Neutrophil (primary cell): ENCODE measurements at regions not wholly inside any gene's neighbourhood (a gene's known extent, or its start where the extent isn't known, plus 50 kb on each side); places are given as distances from the start of the nearest gene placed in this dataset.

ENCODE experiments used
- H3K27ac ChIP-seq: fragments of 200-600 bp; sonication (generic); 2 replicates; pipeline ENCODE4 v1.5.1; 2016; ENCODE audit warnings: mild to moderate bottlenecking, moderate library complexity
- H3K27me3 ChIP-seq: fragments of 200-600 bp; sonication (generic); 2 replicates; pipeline ENCODE4 v1.6.0; 2016; ENCODE audit warnings: mild to moderate bottlenecking
- H3K36me3 ChIP-seq: fragments of 200-600 bp; sonication (generic); 2 replicates; pipeline ENCODE4 v1.5.1; 2017
- H3K4me1 ChIP-seq, 2 experiments: fragments of 200-600 bp in 1 of 2; sonication (generic) in 1 of 2; 1 replicate in 1 of 2; 2 replicates in 1 of 2; pipeline versions ENCODE4 v1.5.1 to v1.6.1; 2013 to 2016; ENCODE audit warnings: low read depth in 1 of 2, low read length in 1 of 2, mild to moderate bottlenecking in 1 of 2, moderate library complexity in 1 of 2; ENCODE audit not compliant: control insufficient read depth in 1 of 2, insufficient read depth in 1 of 2
- H3K4me3 ChIP-seq, 2 experiments: fragments of 200-600 bp in 1 of 2; sonication (generic) in 1 of 2; 1 replicate in 1 of 2; 2 replicates in 1 of 2; pipeline ENCODE4 v1.5.1; 2013 to 2016; ENCODE audit warnings: low read depth in 1 of 2, low read length in 1 of 2, mild to moderate bottlenecking in 1 of 2, moderate library complexity in 1 of 2
- H3K9me3 ChIP-seq: fragments of 200-600 bp; sonication (generic); 2 replicates; pipeline ENCODE4 v1.5.1; 2016
- CTCF ChIP-seq: fragments of 200-600 bp; sonication (generic); IDR thresholded peaks from 2 replicates; pipeline ENCODE4 v1.5.1; 2016; ENCODE audit warnings: antibody characterized with exemption

- no peak overlapping the region for H3K27ac ChIP-seq
- H3K4me1 ChIP-seq, result peaks cover 0 to 6% of the 10 kb centered on the region in 2 experiments
- H3K4me3 ChIP-seq, result no peak overlapping the region
- H3K27me3 ChIP-seq, result peaks cover 25% of the 10 kb centered on the region
- no peaks in the 10 kb centered on the region for H3K9me3 ChIP-seq
- TF ChIP-seq CTCF, result no peak
- H3K36me3 ChIP-seq, result no peaks in the 10 kb centered on the region
Measured at GRCh38 chr6:111997853-111998208, 56.1 kb upstream of the CCN6 start.

- no peaks in the 10 kb centered on the region for H3K4me1 ChIP-seq
- no peaks in the 10 kb centered on the region for H3K36me3 ChIP-seq
- H3K9me3 ChIP-seq, result no peaks in the 10 kb centered on the region
- TF ChIP-seq CTCF, result no peak
- no peak overlapping the region for H3K27ac ChIP-seq
- peaks cover 5% of the 10 kb centered on the region for H3K27me3 ChIP-seq
- H3K4me3 ChIP-seq, result no peak overlapping the region
Measured at GRCh38 chr6:112002307-112002706, 51.6 kb upstream of the CCN6 start.
